KMS-11 (cell line): ENCODE measurements at regions not wholly inside any gene's neighbourhood (a gene's known extent, or its start where the extent isn't known, plus 50 kb on each side); places are given as distances from the start of the nearest gene placed in this dataset.

ENCODE experiments used
- H2AFZ ChIP-seq: fragments of 200-600 bp; sonication (generic); 2 replicates; pipeline ENCODE4 v1.6.1; 2016; ENCODE audit warnings: antibody characterized with exemption, mixed run types, low read depth
- H3K27ac ChIP-seq: fragments of 200-600 bp; sonication (generic); 2 replicates; pipeline ENCODE4 v1.6.1; 2016; ENCODE audit warnings: mild to moderate bottlenecking, mixed run types
- H3K27me3 ChIP-seq: fragments of 200-600 bp; sonication (generic); 2 replicates; pipeline ENCODE4 v1.6.1; 2017; ENCODE audit warnings: mild to moderate bottlenecking, low read depth, mixed run types, moderate library complexity; ENCODE audit not compliant: insufficient read depth
- H3K36me3 ChIP-seq: fragments of 200-600 bp; sonication (generic); 2 replicates; pipeline ENCODE4 v1.6.1; 2017; ENCODE audit warnings: mild to moderate bottlenecking, mixed run types; ENCODE audit not compliant: insufficient read depth
- H3K4me1 ChIP-seq: fragments of 200-600 bp; sonication (generic); 2 replicates; pipeline ENCODE4 v1.6.1; 2016; ENCODE audit warnings: mild to moderate bottlenecking, low read depth, mixed run types; ENCODE audit not compliant: poor library complexity, severe bottlenecking
- H3K4me2 ChIP-seq: fragments of 200-600 bp; sonication (generic); 2 replicates; pipeline ENCODE4 v1.7.0; 2016; ENCODE audit warnings: mild to moderate bottlenecking, mixed run types
- H3K4me3 ChIP-seq: fragments of 200-600 bp; sonication (generic); IDR thresholded peaks from 2 replicates; pipeline ENCODE4 v1.6.1; 2017; ENCODE audit warnings: low read depth, low read length, mixed read lengths; ENCODE audit not compliant: insufficient read depth
- H3K79me2 ChIP-seq: fragments of 200-600 bp; sonication (generic); 2 replicates; pipeline ENCODE4 v1.6.1; 2016; ENCODE audit warnings: low read depth, mixed run types; ENCODE audit not compliant: insufficient read depth
- H3K9ac ChIP-seq: fragments of 200-600 bp; sonication (generic); 2 replicates; pipeline ENCODE4 v1.6.1; 2016; ENCODE audit warnings: mild to moderate bottlenecking, mixed run types
- H4K20me1 ChIP-seq: fragments of 200-600 bp; sonication (generic); 2 replicates; pipeline ENCODE4 v1.6.1; 2016; ENCODE audit warnings: mild to moderate bottlenecking, mixed run types; ENCODE audit not compliant: insufficient read depth
- TF ChIP-seq, protein P1 (sequence below): fragments of 200-600 bp; sonication (generic); conservative IDR thresholded peaks from 2 replicates; pipeline ENCODE4 v1.6.1; 2017; ENCODE audit warnings: low read depth, mild to moderate bottlenecking, antibody characterized with exemption, low read length, moderate library complexity, mixed read lengths

DNA sequence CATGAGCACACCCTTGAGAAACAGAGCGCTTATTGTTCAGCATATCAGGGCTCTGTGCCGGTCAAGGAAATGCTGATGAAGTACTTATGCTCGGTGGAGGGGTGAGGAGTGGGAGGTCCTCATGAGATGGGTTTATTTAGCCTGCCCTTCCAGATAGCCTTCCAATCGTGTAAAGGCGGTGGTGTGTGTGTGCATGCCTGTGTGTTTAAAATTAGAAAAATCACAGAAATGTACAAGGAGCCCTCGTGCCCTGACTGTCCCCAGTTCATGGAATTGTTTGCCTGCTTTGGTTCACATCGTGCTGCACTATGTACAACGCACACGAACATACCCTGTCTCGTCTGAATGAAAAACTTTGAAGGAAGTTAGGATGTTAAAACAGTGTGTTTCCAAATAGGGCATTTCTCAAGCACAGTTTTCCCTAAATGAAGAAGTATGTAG is 158.6 kb downstream of the AQP4 start:
- Histone ChIP-seq H3K9ac (no peak overlapping the region), H3K4me1 (peaks cover 25% of the 10 kb centered on the region), H2AFZ (no peak overlapping the region), H3K27me3 (peaks cover 21% of the 10 kb centered on the region; the same call in 1 of the 2 replicates), H4K20me1 (no peaks in the 10 kb centered on the region), H3K4me2 (no peak overlapping the region), H3K79me2 (no peaks in the 10 kb centered on the region), H3K27ac (no peak overlapping the region), H3K36me3 (no peaks in the 10 kb centered on the region), H3K4me3 (no peak overlapping the region)
- TF ChIP-seq, protein P1, sequence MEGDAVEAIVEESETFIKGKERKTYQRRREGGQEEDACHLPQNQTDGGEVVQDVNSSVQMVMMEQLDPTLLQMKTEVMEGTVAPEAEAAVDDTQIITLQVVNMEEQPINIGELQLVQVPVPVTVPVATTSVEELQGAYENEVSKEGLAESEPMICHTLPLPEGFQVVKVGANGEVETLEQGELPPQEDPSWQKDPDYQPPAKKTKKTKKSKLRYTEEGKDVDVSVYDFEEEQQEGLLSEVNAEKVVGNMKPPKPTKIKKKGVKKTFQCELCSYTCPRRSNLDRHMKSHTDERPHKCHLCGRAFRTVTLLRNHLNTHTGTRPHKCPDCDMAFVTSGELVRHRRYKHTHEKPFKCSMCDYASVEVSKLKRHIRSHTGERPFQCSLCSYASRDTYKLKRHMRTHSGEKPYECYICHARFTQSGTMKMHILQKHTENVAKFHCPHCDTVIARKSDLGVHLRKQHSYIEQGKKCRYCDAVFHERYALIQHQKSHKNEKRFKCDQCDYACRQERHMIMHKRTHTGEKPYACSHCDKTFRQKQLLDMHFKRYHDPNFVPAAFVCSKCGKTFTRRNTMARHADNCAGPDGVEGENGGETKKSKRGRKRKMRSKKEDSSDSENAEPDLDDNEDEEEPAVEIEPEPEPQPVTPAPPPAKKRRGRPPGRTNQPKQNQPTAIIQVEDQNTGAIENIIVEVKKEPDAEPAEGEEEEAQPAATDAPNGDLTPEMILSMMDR = no peak

DNA sequence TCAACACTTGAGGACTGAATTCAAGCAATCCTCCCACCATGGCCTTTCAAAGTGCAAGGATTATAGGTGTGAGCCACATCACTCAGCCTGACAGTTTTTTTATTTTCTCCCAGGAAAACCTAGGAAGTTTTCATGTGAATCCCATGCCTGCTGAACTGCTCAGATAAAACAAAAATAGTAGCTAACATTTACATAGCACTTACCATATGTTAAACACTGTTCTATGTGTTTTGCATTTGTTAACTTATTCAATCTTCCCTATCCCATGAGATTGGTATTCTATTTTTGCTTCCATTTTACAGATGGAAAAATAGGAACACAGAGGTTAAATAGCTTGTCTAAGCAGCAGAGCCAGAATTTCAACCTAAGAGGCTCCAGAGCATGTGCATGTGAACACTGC is 157.4 kb upstream of the KCTD1 start:
- no peak overlapping the region for H3K27ac ChIP-seq
- peaks cover 15% of the 10 kb centered on the region for H3K4me1 ChIP-seq
- no peaks in the 10 kb centered on the region for H4K20me1 ChIP-seq
- no peaks in the 10 kb centered on the region for H3K36me3 ChIP-seq
- no peak overlapping the region for H2AFZ ChIP-seq
- H3K79me2 ChIP-seq = no peaks in the 10 kb centered on the region
- no peak overlapping the region for H3K9ac ChIP-seq
- TF ChIP-seq, protein P1 = no peak
- H3K4me2 ChIP-seq = no peak overlapping the region
- peaks cover 15% of the 10 kb centered on the region; the same call in 1 of the 2 replicates for H3K27me3 ChIP-seq
- H3K4me3 ChIP-seq = no peak overlapping the region

DNA sequence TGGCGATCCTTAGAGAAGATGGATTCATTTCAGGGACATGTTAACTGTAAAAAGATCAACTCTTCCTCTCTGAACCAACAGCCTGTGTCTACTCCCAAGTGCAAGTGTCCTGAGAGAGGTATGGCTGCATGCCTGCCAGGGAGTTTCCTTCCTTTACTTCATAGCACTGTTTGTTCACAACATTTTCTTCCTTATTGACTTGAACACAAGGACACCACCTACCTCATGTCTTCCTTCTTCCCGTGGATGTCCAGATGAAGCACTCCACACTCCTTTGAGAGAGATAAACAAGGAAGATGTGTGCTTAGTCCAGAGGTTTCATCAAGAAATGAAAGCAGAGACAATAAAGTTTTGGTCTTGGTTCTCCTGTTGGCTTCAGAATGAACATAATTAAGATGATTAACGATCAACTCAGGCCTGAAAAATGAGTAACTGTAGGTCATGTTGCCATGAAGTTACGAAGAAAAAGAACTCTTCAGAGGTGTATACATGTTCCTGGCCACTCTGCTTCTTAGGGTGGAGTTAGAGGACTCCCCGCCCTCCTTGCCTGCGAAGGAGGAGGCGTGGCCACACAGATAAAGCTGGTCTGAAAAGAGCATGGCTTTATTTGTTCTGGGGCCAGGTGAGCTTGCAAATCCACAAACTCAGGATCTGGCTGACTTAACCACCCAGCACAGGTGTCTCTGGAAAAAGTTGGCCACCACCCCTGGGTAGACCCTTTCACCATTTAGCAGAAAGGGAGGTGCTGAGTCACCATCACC is 155.0 kb upstream of the KCTD1 start:
- H3K9ac ChIP-seq = no peak overlapping the region
- H3K79me2 ChIP-seq = no peaks in the 10 kb centered on the region
- peaks cover 4% of the 10 kb centered on the region; the same call in 1 of the 2 replicates for H3K27me3 ChIP-seq
- H3K4me1 ChIP-seq = no peaks in the 10 kb centered on the region
- TF ChIP-seq, protein P1 = no peak
- no peaks in the 10 kb centered on the region for H3K36me3 ChIP-seq
- no peak overlapping the region for H3K27ac ChIP-seq
- no peaks in the 10 kb centered on the region for H4K20me1 ChIP-seq
- no peak overlapping the region for H3K4me3 ChIP-seq
- H3K4me2 ChIP-seq = no peak overlapping the region
- H2AFZ ChIP-seq = no peak overlapping the region

DNA sequence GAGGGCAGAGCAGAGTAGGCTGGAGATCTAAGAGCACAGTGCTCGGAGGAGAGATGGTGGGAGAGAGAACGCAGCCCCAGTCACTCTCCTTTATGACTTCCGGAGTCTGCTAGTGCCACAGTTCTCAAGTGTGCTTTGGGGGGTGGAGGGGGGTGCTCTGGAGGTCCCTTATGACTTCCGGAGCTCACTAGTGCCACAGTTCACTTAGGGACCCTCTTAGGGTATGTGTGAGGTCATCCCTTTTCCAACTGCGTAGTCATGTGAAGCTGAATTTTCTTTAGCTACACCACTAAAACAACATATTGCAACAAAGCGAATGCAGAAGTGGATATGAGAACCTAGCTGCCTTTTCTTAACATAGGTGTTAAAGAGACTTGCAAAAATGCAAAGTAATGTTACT is 153.7 kb upstream of the KCTD1 start:
- Histone ChIP-seq H3K79me2 (no peaks in the 10 kb centered on the region), H2AFZ (no peak overlapping the region), H3K4me1 (no peaks in the 10 kb centered on the region), H3K9ac (no peak overlapping the region), H4K20me1 (no peaks in the 10 kb centered on the region), H3K4me2 (no peak overlapping the region), H3K36me3 (no peaks in the 10 kb centered on the region), H3K27ac (no peak overlapping the region), H3K27me3 (no peaks in the 10 kb centered on the region), H3K4me3 (no peak overlapping the region)
- TF ChIP-seq, protein P1 = no peak
